ENCODE measurements at regions not wholly inside any gene's neighbourhood (a gene's known extent, or its start where the extent isn't known, plus 50 kb on each side); places are given as distances from the start of the nearest gene placed in this dataset.

GRCh38 chr3:118036215-118036614 lies 998.4 kb downstream of the IGSF11 start:
- Histone ChIP-seq H2BK12ac (ENCODE audit: low read depth, low read length) (no peak overlapping the region), H4K20me1 (replicated peaks in 1 of 2; ENCODE audit: control insufficient read depth in 1 of 2, insufficient read depth in 2 of 2, low read length in 2 of 2) (no peaks in the 10 kb centered on the region), H3K36me3 (ENCODE audit: control insufficient read depth in 2 of 4, insufficient read depth in 4 of 4, low read length in 3 of 4) (no peaks in the 10 kb centered on the region), H3K79me1 (ENCODE audit: low read depth, low read length) (no peaks in the 10 kb centered on the region), H2BK15ac (ENCODE audit: low read length) (no peak overlapping the region), H3K9me3 (ENCODE audit: insufficient read depth in 2 of 2, low read depth in 1 of 2, low read length in 1 of 2) (peaks cover 0 to 9% of the 10 kb centered on the region in 2 experiments; a peak in 3 of 4 replicates), H2AFZ (ENCODE audit: low read length) (no peak overlapping the region), H3K23ac (ENCODE audit: insufficient read length) (no peak overlapping the region), H3K27ac (ENCODE audit: low read depth, low read length) (no peak overlapping the region), H3K79me2 (ENCODE audit: control insufficient read depth in 1 of 2, insufficient read depth in 2 of 2, low read length in 2 of 2) (no peaks in the 10 kb centered on the region), H3K23me2 (ENCODE audit: low read depth, low read length) (no peaks in the 10 kb centered on the region), H3K9ac (replicated peaks in 1 of 4; ENCODE audit: extremely low read depth in 1 of 4, low read depth in 3 of 4, low read length in 3 of 4) (no peak overlapping the region), H4K8ac (ENCODE audit: extremely low read depth, insufficient read depth, low read length) (no peak overlapping the region), H2BK5ac (ENCODE audit: low read depth, low read length) (no peak overlapping the region), H3K56ac (replicated peaks; ENCODE audit: insufficient read length, low read depth, low read length) (no peak overlapping the region), H3K27me3 (replicated peaks in 1 of 4; ENCODE audit: control insufficient read depth in 3 of 4, extremely low read depth in 1 of 4, insufficient read depth in 3 of 4, low read length in 3 of 4) (no peaks in the 10 kb centered on the region), H3K4ac (replicated peaks; ENCODE audit: insufficient read length, low read depth, low read length) (no peak overlapping the region), H2BK120ac (replicated peaks; ENCODE audit: low read depth, low read length) (no peak overlapping the region), H3K4me3 (ENCODE audit: extremely low read depth in 1 of 4, insufficient read depth in 2 of 4, low read depth in 3 of 4, low read length in 4 of 4) (no peak overlapping the region), H4K5ac (ENCODE audit: insufficient read length, low read depth, low read length) (no peak overlapping the region), H3K18ac (ENCODE audit: extremely low read depth, low read length) (no peak overlapping the region), H4K91ac (replicated peaks; ENCODE audit: insufficient read length, low read length) (no peak overlapping the region), H2AK5ac (ENCODE audit: low read depth, low read length) (no peak overlapping the region), H3K4me2 (ENCODE audit: insufficient read depth in 1 of 2, low read depth in 2 of 2, low read length in 2 of 2) (no peak overlapping the region), H2BK20ac (ENCODE audit: low read length) (no peak overlapping the region), H3K14ac (ENCODE audit: insufficient read length) (no peak overlapping the region), H3K4me1 (replicated peaks in 1 of 4; ENCODE audit: control insufficient read depth in 3 of 4, insufficient read depth in 4 of 4, low read length in 3 of 4) (no peaks in the 10 kb centered on the region)
- FAIRE-seq, result no peak
- POLR2A ChIA-PET (ENCODE audit: partially characterized antibody), result no interaction called here
- 89% methylated on average over 1 of the region's 1 CpG; no CpG with 5 or more reads in 1 of the 2 experiments for WGBS, 2 experiments (ENCODE audit: extremely low coverage in 1 of 2, insufficient coverage in 1 of 2, insufficient read length in 1 of 2, insufficient replicate concordance in 2 of 2, low coverage in 1 of 2, low lambda C conversion rate in 2 of 2, missing lambda C conversion rate in 1 of 2)
- CTCF ChIA-PET (ENCODE audit: partially characterized antibody), result no interaction called here
- no peak for DNase-seq (ENCODE audit: low read depth in 1 of 2, low spot score in 2 of 2)
- TF ChIP-seq SIX5 (IDR thresholded peaks at IDR 0.05; ENCODE audit: low read depth, low read length), result no peak
- no peak for TF ChIP-seq TAF1 (IDR thresholded peaks at IDR 0.05; ENCODE audit: low read depth, low read length)
- TF ChIP-seq JUN (IDR thresholded peaks at IDR 0.05; ENCODE audit: low read depth, low read length), result no peak
- no peak for TF ChIP-seq SP4 (IDR thresholded peaks at IDR 0.05; ENCODE audit: low read length)
- TF ChIP-seq POU5F1 (IDR thresholded peaks at IDR 0.05; ENCODE audit: low read depth, low read length), result no peak
- no peak for TF ChIP-seq PHF8 (conservative IDR thresholded peaks at IDR 0.05; ENCODE audit: low read depth, low read length)
- TF ChIP-seq CBX5 (IDR thresholded peaks at IDR 0.05; ENCODE audit: low read depth, low read length), result no peak
- TF ChIP-seq EGR1 (IDR thresholded peaks at IDR 0.05; ENCODE audit: borderline replicate concordance, low read depth, low read length), result no peak
- TF ChIP-seq TEAD4 (IDR thresholded peaks at IDR 0.05; ENCODE audit: low read depth, low read length), result no peak
- no peak for TF ChIP-seq ATF2 (IDR thresholded peaks at IDR 0.05; ENCODE audit: low read length)
- TF ChIP-seq SUZ12 (IDR thresholded peaks at IDR 0.05; ENCODE audit: low read length), result no peak
- TF ChIP-seq JUND (IDR thresholded peaks at IDR 0.05; ENCODE audit: low read length), result no peak
- TF ChIP-seq SIRT6 (IDR thresholded peaks at IDR 0.05; ENCODE audit: low read length), result no peak
- TF ChIP-seq CBX8 (IDR thresholded peaks at IDR 0.05; ENCODE audit: borderline replicate concordance, low read depth, low read length), result no peak
- TF ChIP-seq KDM1A (IDR thresholded peaks at IDR 0.05; ENCODE audit: borderline replicate concordance, low read length), result no peak
